Activated CD4-positive, alpha-beta memory T cell treated with anti-CD3 and anti-CD28 coated beads for 36 hours (primary cell): ENCODE measurements at regions not wholly inside any gene's neighbourhood (a gene's known extent, or its start where the extent isn't known, plus 50 kb on each side); places are given as distances from the start of the nearest gene placed in this dataset.

ENCODE experiments used
- CTCF ChIA-PET: fragments of 350-600 bp; sonication (Branson Sonifier 250); formaldehyde crosslinking; loops from one replicate; lab custom pipeline; 2021; ENCODE audit warnings: antibody characterized with exemption, inconsistent platforms; lab: Charles Lee
- POLR2A ChIA-PET: fragments of 350-600 bp; sonication (Branson Sonifier 250); formaldehyde crosslinking; loops from one replicate; lab custom pipeline; 2021; ENCODE audit warnings: antibody characterized with exemption; lab: Charles Lee
- DNase-seq: peaks from one replicate; pipeline ENCODE4 v3.0.0-alpha.2; 2020
- H3K27ac Mint-ChIP-seq: one replicate; pipeline ENCODE4 v1.8.0; 2021; ENCODE audit warnings: mixed read lengths
- H3K27me3 Mint-ChIP-seq: one replicate; pipeline ENCODE4 v1.8.0; 2021; ENCODE audit warnings: mixed read lengths
- H3K36me3 Mint-ChIP-seq: one replicate; pipeline ENCODE4 v1.8.0; 2021; ENCODE audit warnings: mixed read lengths
- H3K4me1 Mint-ChIP-seq: one replicate; pipeline ENCODE4 v1.8.0; 2021; ENCODE audit warnings: low read depth, mixed read lengths
- H3K4me3 Mint-ChIP-seq: one replicate; pipeline ENCODE4 v1.8.0; 2021; ENCODE audit warnings: mild to moderate bottlenecking, mixed read lengths
- H3K9me3 Mint-ChIP-seq: one replicate; pipeline ENCODE4 v1.8.0; 2021; ENCODE audit warnings: mixed read lengths
- intact Hi-C: fragments of 100-400 bp; cut with micrococcal nuclease; formaldehyde crosslinking; loops from one replicate; pipeline ENCODE4 v1.15.1; 2023

DNA sequence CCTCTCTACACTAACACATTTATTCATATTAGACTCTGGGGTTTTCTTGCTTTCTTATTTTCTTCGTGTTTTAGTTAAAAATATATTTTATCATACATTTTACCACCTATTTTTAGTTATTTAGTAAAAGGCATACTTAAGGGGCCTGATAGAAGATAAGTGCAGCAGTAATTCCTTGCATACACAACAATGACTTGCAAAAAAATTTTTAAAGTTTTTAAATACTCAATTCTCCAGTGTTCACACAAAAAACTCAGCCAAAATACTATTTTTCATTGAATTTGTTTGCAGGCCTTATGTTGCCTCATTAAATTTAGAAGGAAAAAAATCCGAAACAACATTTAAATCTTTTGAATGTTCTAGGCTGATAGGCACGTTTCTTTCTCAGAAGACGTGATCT, 2431.7 kb downstream of the PCDH9 start:
- Mint-ChIP-seq H3K4me1 (no peaks in the 10 kb centered on the region), H3K9me3 (peaks cover 9% of the 10 kb centered on the region), H3K4me3 (no peak overlapping the region), H3K36me3 (no peaks in the 10 kb centered on the region), H3K27ac (no peak overlapping the region), H3K27me3 (no peaks in the 10 kb centered on the region)
- ChIA-PET CTCF (no interaction called here), POLR2A (no interaction called here)
- no peak for DNase-seq
- intact Hi-C loops: no loop called here

DNA sequence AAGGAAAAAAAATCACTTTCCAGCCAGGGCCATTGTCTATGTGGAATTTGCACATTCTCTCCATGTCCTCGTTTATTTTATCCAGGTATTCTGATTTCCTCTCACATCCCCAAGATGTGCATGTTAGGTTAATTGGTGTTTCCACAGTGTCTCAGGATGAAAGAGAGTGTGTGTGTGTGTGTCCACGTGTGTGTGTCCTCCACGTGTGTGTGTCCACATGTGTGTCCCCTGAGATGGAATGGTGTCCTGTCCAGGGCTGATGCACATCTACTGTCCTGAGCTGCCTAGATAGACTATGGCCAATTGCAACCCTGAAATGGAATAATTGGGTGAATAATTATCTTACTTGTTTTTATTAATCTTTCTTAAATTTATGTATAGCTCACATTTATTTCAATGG, 2436.5 kb downstream of the PCDH9 start:
- no peaks in the 10 kb centered on the region for H3K36me3 Mint-ChIP-seq
- ChIA-PET CTCF (no interaction called here), POLR2A (no interaction called here)
- no peak overlapping the region for H3K27ac Mint-ChIP-seq
- DNase-seq: no peak
- H3K9me3 Mint-ChIP-seq: peaks cover 16% of the 10 kb centered on the region
- no peaks in the 10 kb centered on the region for H3K27me3 Mint-ChIP-seq
- intact Hi-C loops: no loop called here
- H3K4me3 Mint-ChIP-seq: no peak overlapping the region
- no peaks in the 10 kb centered on the region for H3K4me1 Mint-ChIP-seq

DNA sequence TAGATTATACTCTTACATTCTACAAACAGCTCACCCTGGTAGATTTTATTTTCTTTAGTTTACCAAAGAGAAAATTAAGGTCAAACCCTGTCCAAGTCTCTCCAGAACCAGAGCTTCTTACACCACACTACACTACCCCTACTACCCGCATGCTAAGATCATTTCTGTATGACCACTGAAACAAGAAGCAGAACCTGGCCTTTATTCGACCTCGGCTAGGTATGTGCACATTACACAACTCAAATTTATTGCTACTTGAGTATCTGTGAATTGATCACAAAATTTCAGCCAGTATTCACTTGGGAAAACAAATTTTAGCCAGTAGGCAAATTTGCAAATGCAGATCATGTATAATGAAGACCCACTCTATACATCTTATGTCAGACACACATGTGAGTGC, 2437.0 kb downstream of the PCDH9 start:
- H3K9me3 Mint-ChIP-seq: peaks cover 16% of the 10 kb centered on the region

DNA sequence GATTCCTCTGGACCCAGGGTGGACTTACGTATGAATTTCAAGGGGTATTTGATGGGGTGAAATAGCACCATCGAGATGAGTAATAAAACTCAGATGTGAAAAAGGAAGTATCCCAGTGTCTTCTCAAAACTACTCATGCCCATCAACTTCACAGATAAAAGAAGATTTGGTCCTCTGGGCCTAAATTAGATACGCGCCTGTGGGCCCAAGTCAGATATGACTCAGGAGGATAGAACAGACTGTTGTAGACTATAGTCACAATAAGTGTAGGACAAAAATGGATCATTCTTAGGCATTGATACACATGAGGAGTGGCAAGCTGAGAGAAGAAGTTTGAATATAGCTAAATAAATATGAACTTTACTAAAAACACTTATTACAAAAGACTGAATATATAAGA, 2438.8 kb downstream of the PCDH9 start:
- ChIA-PET CTCF (no interaction called here), POLR2A (no interaction called here)
- intact Hi-C loops: no loop called here
- no peaks in the 10 kb centered on the region for H3K36me3 Mint-ChIP-seq
- no peaks in the 10 kb centered on the region for H3K27me3 Mint-ChIP-seq
- peaks cover 16% of the 10 kb centered on the region for H3K9me3 Mint-ChIP-seq
- H3K27ac Mint-ChIP-seq: no peak overlapping the region
- H3K4me1 Mint-ChIP-seq: no peaks in the 10 kb centered on the region
- DNase-seq: no peak
- no peak overlapping the region for H3K4me3 Mint-ChIP-seq

More for the DNA sequence above, 2437.0 kb downstream of the PCDH9 start:
- H3K27me3 Mint-ChIP-seq: no peaks in the 10 kb centered on the region
- no peaks in the 10 kb centered on the region for H3K4me1 Mint-ChIP-seq
- H3K27ac Mint-ChIP-seq: no peak overlapping the region
- POLR2A ChIA-PET: no interaction called here
- intact Hi-C loops: no loop called here
- no peak for DNase-seq
- no peak overlapping the region for H3K4me3 Mint-ChIP-seq
- H3K36me3 Mint-ChIP-seq: no peaks in the 10 kb centered on the region
- CTCF ChIA-PET: no interaction called here

DNA sequence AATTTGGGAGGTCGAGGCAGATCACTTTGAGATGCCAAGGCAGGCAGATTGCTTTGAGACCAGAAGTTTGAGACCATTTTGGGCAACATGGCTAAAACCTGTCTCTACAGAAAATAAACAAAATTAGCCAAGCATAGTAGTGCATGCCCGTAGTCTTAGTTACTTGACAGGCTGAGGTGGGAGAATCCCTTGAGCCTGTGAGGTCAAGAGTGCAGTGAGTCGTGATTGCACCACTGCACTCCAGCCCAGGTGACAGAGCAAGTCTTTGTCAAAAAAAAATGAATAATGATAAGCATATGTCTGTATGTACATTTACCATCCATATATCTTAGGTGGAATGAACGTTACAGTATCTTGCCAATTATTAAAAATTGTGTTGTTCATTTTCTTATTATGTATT, 2447.7 kb downstream of the PCDH9 start:
- intact Hi-C loops: no loop called here
- CTCF ChIA-PET: no interaction called here

DNA sequence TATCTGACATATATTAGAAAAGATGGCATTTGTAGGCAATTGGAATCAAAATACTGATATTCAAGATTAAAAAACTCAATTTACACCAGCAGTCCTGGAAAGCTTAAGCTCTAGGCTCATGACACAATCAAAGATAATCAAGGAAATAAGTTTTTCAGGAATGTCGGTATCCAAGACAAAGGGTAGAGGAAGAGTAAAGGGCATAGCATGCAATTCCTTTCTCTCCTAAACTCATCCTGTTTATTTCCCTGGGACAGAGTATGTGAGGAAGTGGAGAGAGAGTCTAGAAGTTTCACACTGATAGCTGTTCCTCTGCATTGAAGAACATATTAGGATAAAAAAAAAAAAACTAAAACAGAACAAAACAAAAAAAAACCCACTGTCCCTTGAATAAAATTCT, 2452.1 kb downstream of the PCDH9 start:
- no peak for DNase-seq
- ChIA-PET POLR2A (no interaction called here), CTCF (no interaction called here)
- intact Hi-C loops: no loop called here
- no peaks in the 10 kb centered on the region for H3K27me3 Mint-ChIP-seq
- no peak overlapping the region for H3K4me3 Mint-ChIP-seq
- no peaks in the 10 kb centered on the region for H3K36me3 Mint-ChIP-seq
- H3K9me3 Mint-ChIP-seq: peaks cover 6% of the 10 kb centered on the region
- H3K4me1 Mint-ChIP-seq: no peaks in the 10 kb centered on the region
- no peak overlapping the region for H3K27ac Mint-ChIP-seq

More for the DNA sequence above, 2447.7 kb downstream of the PCDH9 start:
- H3K9me3 Mint-ChIP-seq: peaks cover 12% of the 10 kb centered on the region
- H3K4me1 Mint-ChIP-seq: no peaks in the 10 kb centered on the region
- H3K4me3 Mint-ChIP-seq: no peak overlapping the region
- POLR2A ChIA-PET: no interaction called here
- H3K27ac Mint-ChIP-seq: no peak overlapping the region
- no peak for DNase-seq
- H3K36me3 Mint-ChIP-seq: no peaks in the 10 kb centered on the region
- no peaks in the 10 kb centered on the region for H3K27me3 Mint-ChIP-seq

DNA sequence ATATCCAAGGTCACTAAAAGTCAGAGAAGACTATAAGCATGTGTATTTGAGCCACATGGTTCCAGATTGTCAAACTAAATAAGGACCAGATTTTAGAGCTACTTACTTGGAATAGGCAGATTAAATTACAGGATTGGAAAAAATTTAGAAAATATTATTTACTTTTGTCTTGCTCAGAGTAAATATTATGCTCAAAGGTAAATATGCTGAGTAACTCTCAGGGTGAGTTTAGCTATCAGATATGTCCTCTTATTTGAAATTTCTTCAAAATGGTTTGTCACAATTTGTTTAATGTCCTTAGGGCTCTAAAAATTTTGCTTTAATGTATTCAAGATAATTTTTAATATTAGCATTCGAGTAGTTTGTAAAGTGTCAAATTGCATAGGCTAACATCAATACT, 2455.2 kb downstream of the PCDH9 start:
- DNase-seq: no peak
- Mint-ChIP-seq H3K4me3 (no peak overlapping the region), H3K27ac (no peak overlapping the region), H3K9me3 (peaks cover 11% of the 10 kb centered on the region), H3K36me3 (no peaks in the 10 kb centered on the region), H3K27me3 (no peaks in the 10 kb centered on the region), H3K4me1 (no peaks in the 10 kb centered on the region)
- ChIA-PET CTCF (no interaction called here), POLR2A (no interaction called here)
- intact Hi-C loops: no loop called here

DNA sequence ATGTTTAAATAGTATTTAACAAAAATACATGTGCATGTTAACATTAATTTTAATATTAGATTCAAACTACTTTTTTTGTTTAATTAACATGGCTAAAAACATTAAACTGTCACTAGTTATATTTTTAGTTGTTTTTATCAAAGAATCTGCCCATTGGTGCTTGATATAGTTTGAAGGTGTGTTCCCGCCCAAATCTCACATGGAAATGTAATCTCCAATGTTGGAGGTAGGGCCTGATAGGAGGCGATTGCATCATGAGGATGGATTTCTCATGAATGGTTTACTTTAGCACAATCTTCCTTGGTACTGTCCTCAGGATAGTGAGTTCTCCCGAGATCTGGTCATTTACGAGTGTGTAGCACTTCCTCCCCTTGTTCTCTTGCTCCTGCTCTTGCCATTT, 2459.4 kb downstream of the PCDH9 start:
- Mint-ChIP-seq H3K9me3 (peaks cover 7% of the 10 kb centered on the region), H3K4me3 (no peak overlapping the region), H3K27ac (no peak overlapping the region), H3K36me3 (no peaks in the 10 kb centered on the region), H3K27me3 (no peaks in the 10 kb centered on the region), H3K4me1 (no peaks in the 10 kb centered on the region)
- intact Hi-C loops: no loop called here
- DNase-seq: no peak
- ChIA-PET POLR2A (no interaction called here), CTCF (no interaction called here)

DNA sequence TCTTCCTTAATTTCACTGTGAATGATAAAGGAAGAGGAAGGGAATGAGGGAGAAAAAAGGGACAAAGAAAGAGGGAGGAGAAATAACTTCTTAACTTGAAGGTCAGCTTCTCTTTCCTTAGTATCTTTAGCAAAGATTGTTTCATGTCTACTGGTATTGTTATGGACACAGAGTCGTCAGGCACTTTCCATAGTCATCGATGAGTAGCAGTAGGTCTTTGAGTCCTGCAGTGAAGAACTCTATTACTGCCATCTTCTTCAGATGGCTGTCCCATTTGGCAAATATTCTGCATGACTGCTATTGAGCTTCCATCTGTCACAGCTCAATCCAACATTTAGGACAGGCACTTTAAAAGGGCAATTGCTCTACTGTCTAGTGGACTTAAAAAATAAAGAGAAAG, 2463.1 kb downstream of the PCDH9 start:
- intact Hi-C loops: no loop called here
- POLR2A ChIA-PET: no interaction called here
- H3K27ac Mint-ChIP-seq: no peak overlapping the region

DNA sequence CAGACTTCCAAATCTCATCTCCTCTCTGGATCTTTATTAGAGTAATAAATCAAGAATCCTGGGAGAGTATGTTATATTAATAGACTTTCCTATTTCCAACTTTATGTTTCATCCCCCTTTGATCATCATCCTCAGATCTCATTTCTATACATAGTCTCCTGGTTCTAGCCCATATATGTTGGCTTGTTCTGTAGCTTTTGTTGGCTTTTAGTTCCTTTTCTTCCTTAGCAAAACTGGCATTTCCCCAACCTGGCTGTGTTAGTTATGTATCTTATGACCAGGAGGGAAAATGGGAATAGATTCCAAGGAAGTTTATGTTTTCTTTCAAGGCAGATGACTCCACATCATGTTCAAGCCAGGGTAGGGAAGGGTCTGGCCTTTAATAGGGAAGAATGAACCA, 2464.5 kb downstream of the PCDH9 start:
- H3K9me3 Mint-ChIP-seq: peaks cover 21% of the 10 kb centered on the region
- no peak for DNase-seq
- CTCF ChIA-PET: no interaction called here
- H3K27ac Mint-ChIP-seq: no peak overlapping the region
- no peaks in the 10 kb centered on the region for H3K4me1 Mint-ChIP-seq
- H3K4me3 Mint-ChIP-seq: no peak overlapping the region
- intact Hi-C loops: no loop called here
- H3K27me3 Mint-ChIP-seq: no peaks in the 10 kb centered on the region
- H3K36me3 Mint-ChIP-seq: no peaks in the 10 kb centered on the region
- POLR2A ChIA-PET: no interaction called here

More for the DNA sequence above, 2463.1 kb downstream of the PCDH9 start:
- Mint-ChIP-seq H3K9me3 (peaks cover 25% of the 10 kb centered on the region), H3K36me3 (no peaks in the 10 kb centered on the region), H3K4me1 (no peaks in the 10 kb centered on the region), H3K27me3 (no peaks in the 10 kb centered on the region), H3K4me3 (no peak overlapping the region)
- CTCF ChIA-PET: no interaction called here
- DNase-seq: no peak

DNA sequence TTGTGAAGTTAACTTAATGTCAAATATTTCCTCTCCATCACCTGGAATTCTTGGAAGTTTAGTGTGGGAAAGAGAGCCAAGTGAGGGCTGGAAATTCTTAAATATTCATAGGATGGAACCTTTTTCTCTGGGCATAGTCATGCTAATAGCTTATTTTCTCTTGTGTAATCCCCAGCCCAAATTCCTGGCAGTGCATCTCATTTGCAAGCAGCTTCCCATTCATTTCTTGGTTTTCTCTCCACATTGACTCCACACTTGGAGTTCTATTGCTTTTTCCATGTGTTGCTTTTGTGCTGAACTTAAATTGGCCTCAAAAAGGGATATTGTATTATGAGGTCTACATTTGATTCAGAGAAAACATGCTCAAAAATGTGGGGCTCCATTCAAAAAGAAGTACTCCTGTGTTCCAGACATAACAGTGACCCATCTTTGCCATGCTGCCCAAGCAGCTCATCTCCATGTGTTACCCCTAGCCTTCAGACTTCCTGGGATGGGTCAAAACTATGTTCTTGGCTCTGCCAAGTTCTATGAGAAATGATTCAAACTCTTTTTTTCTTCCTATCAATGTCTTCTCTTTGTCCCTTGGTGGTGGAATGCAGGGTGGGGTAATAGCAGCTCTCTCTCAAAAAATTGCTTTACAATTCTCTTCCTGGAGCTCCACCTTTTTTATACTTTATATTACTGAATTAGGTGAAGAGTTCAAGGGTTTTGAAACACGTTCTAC, 2471.5 kb downstream of the PCDH9 start:
- CTCF ChIA-PET: no interaction called here
- DNase-seq: no peak
- Mint-ChIP-seq H3K4me1 (no peaks in the 10 kb centered on the region), H3K9me3 (peaks cover 25% of the 10 kb centered on the region), H3K36me3 (no peaks in the 10 kb centered on the region), H3K4me3 (no peak overlapping the region), H3K27ac (no peak overlapping the region), H3K27me3 (no peaks in the 10 kb centered on the region)
- intact Hi-C loops: no loop called here
- POLR2A ChIA-PET: no interaction called here

DNA sequence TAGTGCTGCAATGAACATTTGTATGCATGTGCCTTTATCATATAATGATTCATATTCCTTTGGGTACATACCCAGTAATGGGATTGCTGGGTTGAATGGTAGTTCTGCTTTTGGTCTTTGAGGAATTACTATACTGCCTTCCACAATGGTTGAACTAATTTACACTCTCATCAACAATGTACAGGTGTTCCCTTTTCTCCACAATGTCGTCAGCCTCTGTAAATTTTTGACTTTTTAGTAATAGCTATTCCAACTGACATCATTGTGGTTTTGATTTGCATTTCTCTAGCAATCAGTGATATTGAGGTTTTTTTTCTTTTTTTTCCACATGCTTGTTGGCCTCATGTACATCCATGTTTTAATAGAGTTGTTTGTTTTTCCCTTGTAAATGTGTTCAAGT, 2473.5 kb downstream of the PCDH9 start:
- Mint-ChIP-seq H3K4me3 (no peak overlapping the region), H3K4me1 (no peaks in the 10 kb centered on the region), H3K9me3 (peaks cover 17% of the 10 kb centered on the region), H3K27me3 (no peaks in the 10 kb centered on the region), H3K27ac (no peak overlapping the region), H3K36me3 (no peaks in the 10 kb centered on the region)
- ChIA-PET POLR2A (no interaction called here), CTCF (no interaction called here)
- intact Hi-C loops: no loop called here
- DNase-seq: no peak

DNA sequence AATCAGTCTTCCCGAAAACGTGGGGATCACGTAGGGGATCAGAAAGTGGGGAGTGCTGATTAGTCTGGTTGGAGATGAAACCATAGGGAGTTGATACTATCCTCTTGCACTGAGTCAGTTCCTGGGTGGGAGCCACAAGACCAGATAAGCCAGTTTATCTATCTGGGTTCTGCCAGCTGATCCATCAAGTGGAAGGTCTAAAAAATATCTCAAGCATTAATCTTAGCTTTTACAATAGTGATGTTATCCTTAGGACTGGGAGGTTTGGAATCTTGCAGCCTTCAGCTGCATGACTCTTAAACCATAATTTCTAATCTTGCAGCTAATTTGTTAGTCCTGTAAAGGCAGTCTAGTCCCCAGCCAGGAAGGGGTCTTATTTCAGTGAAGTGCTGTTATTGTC, 2474.2 kb downstream of the PCDH9 start:
- no peaks in the 10 kb centered on the region for H3K36me3 Mint-ChIP-seq
- no peak overlapping the region for H3K27ac Mint-ChIP-seq
- H3K4me3 Mint-ChIP-seq: no peak overlapping the region
- POLR2A ChIA-PET: no interaction called here
- intact Hi-C loops: no loop called here
- H3K9me3 Mint-ChIP-seq: peaks cover 19% of the 10 kb centered on the region
- DNase-seq: no peak
- H3K27me3 Mint-ChIP-seq: no peaks in the 10 kb centered on the region
- no peaks in the 10 kb centered on the region for H3K4me1 Mint-ChIP-seq
- CTCF ChIA-PET: no interaction called here
